ENCODE measurements at regions not wholly inside any gene's neighbourhood (a gene's known extent, or its start where the extent isn't known, plus 50 kb on each side); places are given as distances from the start of the nearest gene placed in this dataset.
"Not testable (repeated sequence)": the region's sequence is repeated elsewhere in the genome, so short reads cannot be mapped to it uniquely, and the experiment has no call there.

DNA sequence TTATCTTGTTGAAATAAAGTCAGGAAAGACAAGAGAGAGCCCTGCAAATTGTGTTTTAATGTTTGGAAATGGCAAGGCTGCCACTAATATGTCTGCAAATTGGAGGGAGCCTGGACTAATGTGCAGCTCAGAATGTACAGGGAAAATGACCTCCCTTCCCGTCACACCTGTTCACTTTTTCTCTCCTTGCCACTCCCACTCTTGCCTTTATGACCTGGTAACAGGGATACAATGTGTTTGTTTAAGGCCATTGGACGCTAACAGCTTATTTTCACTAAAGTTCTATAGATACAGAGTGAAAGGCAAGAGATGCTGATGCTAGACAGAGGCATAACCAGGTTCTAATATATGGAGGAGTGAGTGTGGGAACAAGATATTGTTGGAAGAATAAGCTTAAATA, 203.9 kb downstream of the RAB38 start:
- DNase-seq (ENCODE audit: low read depth), result no peak

DNA sequence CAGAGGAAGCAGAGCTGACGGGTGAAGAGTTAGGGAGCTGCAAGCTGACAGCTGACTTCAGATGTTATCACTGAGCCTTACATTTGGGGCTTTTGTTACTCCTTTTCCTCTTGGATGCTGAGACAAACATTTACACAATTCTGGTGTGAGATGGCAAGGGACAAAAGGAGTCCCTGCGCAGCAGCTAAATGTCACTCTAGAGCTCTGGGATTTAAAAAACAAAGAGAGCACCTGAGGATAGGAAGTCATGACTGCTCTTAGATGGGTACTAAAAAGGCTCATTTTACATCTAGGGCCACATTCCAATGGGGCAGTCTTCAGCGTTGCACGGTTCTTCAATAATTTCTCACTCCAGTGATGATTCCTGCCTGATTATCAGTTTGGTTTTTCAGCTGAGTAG, 204.5 kb downstream of the RAB38 start:
- no peak for DNase-seq (ENCODE audit: low read depth)

DNA sequence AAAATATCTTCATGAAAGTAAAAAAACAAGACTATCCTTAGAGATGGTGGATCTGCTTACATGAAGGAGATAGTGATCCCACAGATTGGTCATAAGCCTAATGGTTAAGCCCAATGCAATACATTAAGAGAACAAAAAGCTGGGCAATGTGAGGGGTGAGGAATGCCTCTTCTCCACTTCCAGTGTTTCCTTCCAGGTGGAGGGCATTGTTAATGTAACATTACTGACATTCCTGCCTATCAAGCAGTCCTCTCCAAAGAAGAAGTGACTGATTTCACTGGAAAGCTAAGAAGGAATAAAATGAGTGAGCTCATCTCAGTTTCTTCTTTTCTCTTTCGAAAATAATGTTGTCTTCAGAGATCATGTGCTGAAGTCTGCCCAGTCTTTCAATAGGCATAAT, 207.8 kb downstream of the RAB38 start:
- no peak for DNase-seq (ENCODE audit: low read depth)

DNA sequence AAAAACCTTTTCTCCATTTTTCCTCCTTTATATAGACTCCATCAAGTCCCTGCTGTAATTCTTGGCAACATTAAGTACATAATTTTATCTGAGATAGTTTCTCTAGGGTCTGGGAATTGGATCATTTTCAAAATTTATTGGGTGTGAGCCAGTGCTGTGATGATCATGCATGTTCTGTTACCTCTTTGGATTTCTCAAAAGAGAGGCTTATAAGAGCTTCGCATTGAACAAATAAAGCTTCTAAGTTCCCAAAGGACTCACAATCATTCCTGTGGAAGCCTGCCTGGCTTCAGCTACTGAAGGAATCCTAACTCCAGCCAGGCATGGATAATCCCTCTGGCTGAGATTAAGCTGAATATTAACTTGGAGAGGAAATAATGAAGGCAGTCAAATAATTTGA, 208.5 kb downstream of the RAB38 start:
- no peak for DNase-seq (ENCODE audit: low read depth)

DNA sequence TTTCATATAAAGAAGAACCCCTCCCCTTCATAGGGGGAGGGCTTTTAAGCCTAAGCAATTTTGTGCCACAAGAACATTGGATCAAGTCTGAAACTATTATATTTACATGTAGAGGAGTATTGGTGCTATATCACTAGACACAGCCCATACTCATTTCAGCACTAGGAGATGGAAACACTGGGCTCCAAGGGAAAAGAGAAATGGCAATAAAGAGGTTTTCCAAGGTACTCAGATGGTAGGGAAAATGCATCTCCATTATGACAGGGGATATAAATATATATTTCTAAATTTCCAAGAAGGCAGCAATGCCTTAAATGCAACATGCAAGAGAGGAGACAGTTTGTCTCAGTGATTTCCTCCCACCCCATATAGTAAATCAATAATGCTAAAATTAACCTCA, 209.0 kb downstream of the RAB38 start:
- no peak for DNase-seq (ENCODE audit: low read depth)

DNA sequence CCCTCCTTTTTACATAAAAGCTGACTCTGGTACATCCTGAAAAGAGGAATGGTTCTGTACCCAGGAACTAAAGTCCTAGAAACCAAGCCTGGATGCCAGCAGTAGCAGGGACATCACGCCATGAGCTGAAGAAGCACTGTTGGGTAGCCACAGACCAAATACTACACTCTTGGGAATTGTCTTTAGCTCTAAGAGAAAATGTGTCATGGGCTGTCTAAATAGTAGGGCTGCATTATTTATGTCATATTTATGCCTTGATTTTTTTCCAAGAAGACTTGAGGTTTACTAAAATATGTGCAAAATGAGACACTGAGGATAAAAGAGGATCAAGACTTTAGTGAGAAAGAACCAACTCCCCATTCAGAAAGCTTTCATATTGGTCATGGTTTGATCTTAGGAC, 213.6 kb downstream of the RAB38 start:
- no peak for DNase-seq (ENCODE audit: low read depth)

DNA sequence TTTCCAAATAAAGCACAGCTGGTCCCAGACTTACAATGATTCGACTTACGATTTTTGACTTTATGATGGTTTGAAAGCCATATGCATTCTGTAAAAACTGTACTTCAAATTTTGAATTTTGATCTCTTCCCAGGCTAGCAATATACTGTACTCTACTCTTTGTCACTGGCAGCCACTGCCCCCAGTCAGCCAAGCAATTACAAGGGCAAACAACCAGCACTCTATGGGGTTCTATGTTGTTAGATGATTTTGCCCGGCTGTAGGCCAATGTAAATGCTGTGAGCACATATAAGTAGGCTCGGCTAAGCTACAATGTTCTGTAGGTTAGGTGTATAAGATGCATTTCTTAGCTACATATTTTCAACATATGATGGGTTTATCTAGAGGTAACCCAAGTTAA, 217.3 kb downstream of the RAB38 start:
- no peak for DNase-seq (ENCODE audit: low read depth)

DNA sequence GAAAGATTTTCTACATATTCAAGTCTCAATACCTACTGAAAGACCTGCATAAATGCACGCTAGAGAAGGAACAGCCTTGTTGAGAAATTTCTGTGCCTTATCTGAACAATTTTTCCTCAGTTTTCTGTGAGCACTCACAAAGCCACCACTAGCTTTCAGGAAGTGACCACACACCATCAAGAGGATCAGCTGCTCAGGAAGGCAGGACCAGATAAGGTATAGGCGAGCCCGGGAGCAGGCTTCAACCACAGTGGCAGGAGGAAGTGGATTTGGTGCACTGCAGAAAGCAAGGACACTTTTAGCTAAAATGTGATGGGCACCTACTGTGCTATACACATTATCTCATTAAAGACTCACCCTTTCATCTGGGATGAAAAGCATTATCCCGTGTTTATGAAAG, 220.8 kb downstream of the RAB38 start:
- DNase-seq (ENCODE audit: low read depth), result no peak

DNA sequence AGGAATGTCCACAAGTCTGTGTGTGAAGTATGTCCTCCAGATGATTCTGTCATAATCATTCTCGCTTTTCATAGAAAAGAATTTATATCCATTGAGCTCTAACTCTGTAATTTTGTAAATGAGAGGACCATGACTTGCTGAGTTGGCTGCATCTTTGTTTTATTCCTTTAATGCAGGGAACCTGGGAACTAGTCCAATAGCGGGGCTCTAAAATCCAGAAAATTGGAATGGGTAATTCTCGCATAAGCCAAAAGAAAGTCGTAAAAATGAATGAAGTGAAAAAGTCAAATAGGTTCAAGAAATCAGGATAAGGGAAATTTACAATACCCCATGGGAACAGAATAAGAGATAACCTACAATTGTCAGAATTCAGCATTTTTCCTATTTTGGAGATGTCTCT, 232.5 kb downstream of the RAB38 start:
- no peak for DNase-seq (ENCODE audit: low read depth)

DNA sequence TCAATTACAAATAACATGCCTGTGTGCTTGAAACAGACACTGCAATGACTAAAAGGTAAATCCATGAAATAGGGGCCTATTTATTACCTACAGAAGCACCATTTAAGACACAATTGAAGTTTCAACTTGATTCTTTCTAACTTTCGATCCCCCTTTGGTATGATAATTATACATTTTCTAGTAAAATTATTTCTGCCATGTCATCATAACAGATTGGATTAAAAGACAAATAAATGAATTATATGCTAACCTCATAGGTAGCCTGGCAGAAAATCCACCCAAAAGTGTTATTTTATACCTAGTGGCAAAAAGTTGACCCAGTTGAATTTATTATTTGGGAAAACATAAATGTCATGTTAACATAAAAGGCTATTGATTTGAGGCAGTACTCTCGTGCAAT, 241.1 kb downstream of the RAB38 start:
- DNase-seq (ENCODE audit: low read depth), result no peak

DNA sequence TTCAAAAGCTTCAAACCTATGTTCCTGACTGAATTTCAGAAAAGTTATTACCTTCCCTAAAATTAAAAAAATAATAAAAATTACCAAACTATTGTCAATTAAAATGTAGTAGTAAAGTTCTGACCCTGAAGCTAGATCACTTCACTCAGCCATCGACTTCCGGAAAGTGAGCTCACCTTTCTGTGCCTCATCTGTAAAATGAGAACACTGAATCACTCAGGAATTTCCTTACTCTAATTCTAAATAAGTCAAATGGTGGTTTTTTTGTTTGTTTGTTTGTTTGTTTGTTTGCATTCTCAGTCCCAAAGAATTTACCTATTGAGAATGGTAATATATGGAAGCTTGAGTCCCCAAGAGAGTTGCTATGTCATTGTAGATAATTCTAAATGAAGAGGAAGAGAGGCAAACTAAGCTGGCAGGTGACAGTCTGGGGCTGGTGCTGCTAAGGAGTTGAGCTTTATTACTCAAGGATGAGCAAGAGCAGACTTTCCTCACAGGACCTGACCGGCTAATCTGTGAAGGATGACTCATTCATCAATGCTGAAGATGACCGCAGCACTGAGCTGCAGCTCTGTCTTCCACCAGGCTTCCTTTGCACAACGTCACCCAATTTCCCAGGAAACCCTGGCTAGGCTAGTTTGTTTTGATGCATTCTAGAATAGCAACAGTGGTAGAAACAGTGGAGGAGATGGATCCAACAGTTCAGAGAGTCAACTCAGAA, 248.8 kb downstream of the RAB38 start:
- peak; percentile 94 for DNase-seq (ENCODE audit: low read depth)

DNA sequence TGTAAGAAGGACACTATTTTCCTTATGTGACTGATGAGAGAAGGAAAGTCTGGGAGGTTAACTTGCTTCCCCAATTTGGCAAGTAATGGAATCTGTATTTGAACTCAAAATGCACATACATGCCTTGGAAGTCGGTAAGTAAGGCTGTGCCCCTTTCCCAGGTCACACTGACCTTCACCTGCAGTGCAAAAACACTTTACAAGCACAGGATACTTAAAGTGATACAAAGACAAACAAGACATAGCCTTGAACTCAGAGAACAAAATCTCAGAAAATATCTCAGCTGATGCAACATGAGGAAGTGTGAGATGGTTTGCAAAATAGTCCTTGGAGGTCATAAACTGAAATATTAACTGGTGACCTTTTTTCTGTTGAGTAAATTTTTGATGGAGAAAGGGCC, 251.1 kb downstream of the RAB38 start:
- no peak for DNase-seq (ENCODE audit: low read depth)

DNA sequence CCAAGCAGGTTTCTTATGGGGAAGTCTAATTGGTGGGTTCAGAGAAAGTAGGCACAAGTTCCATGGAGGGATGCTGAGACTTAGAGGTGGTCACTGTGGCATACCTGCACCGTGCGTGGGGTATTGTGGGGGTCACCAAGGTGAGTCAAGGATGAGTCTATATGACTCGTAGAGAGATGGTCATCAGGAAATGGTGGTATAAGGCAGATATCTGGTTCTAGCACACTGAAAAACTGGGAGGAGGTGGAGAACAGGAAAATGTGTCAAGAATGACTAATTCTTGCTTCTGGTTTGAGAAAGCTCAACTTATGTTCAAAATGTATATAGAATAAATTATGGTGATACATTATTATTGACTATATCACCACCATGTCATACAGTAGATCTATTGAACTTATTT, 258.1 kb downstream of the RAB38 start:
- peak; percentile 66 for DNase-seq (ENCODE audit: low read depth)

DNA sequence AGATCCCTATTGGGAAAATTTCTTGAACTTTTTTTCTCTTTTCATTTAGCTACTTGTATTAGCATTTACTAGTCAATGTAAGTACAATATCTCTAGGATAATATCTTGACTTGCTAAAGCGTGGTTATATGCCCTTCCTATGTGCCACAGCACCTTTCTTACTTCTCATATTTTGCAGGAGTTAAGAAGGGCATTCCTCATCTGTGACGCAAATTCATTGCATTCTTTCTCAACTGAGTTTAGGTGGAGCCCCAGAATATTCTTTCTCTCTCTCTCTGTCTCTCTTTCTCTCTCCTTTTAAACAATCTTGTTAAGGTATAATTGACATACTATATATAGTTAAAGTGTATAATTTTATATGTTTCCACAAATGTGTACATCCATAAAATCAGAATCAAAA, 266.1 kb downstream of the RAB38 start:
- DNase-seq (ENCODE audit: low read depth), result no peak

DNA sequence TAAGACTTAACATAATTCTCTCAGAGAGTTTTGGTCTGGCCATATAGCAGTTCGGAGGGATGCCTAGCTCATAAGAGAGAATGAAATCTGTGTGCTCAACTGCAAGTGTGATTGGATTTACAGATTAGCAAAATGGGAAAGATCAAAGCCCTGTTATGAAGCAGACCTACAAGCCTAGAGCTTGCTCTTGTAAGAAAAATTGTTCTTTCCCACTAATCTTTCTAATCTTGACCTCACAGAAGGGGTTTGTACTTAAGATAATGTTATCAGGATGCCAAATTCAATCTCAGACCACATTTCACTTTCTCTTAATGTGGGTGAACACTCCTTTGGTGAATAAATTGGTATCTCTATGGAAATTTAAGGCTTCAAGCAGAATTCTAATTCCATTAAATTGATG, 267.2 kb downstream of the RAB38 start:
- no peak for DNase-seq (ENCODE audit: low read depth)

DNA sequence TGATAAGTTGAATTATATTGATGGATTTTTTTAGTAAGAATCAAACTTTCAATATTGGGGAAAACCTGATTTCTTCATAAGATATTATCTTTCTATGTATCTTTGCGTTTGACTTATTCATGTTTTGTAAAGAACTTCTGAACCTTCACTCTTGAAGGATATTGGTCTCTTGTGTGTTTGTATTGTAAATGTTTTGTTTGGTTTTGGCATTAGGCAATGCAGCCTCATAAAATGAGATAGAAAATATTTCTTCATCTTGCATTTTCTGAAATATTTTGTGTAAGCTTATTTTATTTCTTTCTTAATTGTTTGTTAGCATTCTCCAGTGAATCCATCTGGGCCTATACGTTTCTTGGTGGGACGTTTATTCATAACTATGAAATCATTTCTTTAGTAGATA, 271.9 kb downstream of the RAB38 start:
- no peak for DNase-seq (ENCODE audit: low read depth)

DNA sequence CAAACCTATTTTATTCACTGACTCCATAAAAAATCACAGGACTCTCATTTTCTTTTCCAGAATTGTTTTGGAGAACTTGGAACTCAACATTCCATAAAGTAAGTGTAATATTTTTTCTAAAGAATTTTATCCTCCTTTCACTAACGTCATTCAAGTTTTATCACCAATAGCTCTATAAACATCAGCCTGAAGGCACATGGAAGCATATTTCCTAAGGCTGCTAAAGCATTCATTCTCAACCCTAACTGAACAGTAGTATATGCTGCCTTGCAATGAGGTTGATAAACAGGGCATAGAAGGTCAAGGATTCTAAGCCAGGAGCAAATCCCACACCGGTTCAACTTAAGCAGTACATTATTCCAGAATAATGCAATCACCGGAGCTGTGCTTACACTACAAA, 273.9 kb downstream of the RAB38 start:
- no peak for DNase-seq (ENCODE audit: low read depth)

DNA sequence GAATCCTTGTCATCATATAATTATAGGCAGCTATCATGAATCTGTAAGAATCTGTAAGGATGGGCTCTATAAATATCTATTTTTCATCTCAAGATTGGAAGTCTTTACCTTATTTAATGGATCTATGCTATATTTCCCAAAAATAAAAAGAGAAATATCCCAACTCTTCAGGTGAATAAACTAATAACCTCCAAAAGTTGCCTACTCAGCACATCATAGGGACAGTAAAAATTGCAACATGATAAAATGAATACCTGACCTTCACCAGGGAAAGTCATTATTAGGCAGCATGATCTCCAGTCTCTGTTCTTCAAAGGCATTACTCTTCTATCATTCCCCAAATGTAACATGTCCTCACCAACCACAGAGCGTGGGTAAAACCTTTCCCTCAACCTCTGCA, 277.3 kb downstream of the RAB38 start:
- no peak for DNase-seq (ENCODE audit: low read depth)

DNA sequence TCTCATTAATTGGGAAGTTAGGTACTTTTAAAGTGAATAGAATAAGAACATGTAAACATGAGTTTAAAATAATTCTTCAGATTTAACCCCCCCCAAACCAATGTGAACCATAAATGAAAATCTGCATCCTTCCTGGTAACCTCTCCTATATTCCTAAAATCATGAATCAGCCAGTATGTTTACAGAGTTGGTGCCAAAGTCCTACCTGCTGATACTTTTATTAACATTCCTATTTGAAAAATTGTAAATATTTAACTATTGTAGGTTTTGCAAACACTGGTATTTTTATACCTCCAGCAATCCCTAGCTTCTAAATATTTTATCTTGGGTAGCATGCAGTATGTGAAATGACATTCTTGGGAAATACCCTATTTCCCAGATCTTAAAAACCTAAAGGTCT, 278.2 kb downstream of the RAB38 start:
- DNase-seq (ENCODE audit: low read depth), result no peak

DNA sequence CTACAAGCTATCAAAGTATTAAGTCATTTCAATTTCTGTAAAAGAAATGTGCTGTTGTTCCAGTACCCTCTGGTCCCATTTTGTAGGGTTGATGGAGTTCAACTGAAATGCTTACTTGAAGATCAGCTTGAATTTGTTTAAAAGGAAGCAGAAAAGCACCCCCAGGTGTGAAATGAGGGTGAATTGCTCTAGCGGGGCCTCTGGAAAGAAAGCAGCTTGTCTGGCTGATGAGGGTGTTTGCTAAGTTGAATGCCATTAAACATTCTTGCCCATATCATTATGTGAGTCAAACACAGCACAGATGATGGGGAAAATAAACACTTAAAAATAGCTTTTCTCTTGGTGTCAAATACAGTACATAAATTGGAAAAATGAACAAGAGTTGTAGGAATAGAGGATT, 280.3 kb downstream of the RAB38 start:
- no peak for DNase-seq (ENCODE audit: low read depth)

DNA sequence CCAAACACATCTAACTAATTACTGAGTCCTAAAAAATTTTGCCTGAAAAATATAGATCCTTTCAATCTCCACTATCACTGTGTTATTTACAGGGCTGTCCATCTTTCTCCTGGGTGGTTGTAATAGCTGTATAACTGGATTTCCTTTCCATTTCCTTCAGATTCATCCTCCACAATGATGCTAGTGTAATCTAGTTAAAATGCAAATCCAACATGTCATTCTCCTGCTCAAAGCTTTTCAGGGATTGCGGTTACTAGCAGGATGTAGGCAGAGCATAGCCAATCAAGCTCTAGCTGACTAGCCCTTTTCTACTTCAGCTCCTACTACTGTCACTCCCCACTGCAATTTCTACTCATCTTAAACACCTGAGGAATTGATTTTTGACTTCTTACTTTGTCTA, 283.0 kb downstream of the RAB38 start:
- DNase-seq (ENCODE audit: low read depth), result no peak

DNA sequence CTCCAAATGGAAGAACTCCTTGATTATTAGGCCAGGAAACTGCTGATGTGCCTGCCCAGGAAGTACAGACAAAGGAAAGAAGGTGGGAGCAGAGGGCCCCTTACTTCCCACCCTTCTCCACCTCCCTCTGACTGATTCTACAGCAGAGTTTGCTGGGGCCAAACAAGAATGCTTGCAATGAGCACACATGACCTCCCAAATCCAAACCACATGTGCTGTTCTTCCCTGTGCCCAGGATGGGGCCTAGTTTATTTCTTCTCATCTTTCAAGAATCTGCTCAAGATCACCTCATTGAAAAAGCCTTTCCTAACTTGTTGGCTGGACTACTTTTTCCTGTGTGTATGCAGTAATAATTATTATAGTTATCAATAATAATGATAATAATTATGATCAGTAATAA, 286.1 kb downstream of the RAB38 start:
- DNase-seq (ENCODE audit: low read depth), result no peak

DNA sequence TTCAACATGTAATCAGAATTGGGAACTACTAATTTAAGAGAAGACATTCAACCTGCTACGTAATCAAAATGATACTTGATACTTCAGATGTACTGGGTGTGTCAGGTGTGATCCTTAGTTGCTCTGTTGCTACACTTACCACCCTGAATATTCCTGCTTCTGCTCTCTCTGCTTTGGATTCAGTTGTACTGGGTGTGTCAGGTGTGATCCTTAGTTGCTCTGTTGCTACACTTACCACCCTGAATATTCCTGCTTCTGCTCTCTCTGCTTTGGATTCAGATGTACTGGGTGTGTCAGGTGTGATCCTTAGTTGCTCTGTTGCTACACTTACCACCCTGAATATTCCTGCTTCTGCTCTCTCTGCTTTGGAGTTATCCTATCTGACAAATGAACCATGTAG, 290.2 kb downstream of the RAB38 start:
- DNase-seq (ENCODE audit: low read depth), result not testable (repeated sequence)

DNA sequence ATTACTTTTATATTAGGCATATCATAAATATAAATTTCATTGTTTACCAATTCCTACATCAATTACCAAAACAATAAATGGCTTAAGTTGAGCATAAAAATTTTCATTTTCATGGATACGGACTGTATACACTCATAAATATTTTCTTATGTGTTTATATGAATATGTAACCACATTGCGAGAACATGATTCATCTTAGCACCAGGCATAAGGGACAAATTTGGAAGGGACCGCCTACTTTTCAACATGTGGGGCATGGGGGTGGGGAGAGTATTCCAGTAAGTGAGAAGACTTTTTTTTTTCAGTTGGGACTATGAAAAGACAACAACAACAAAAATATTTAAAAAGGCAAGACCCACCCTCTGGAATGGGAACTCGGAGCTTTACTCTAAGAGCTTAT, 296.1 kb downstream of the RAB38 start:
- peak; percentile 41 for DNase-seq (ENCODE audit: low read depth)

DNA sequence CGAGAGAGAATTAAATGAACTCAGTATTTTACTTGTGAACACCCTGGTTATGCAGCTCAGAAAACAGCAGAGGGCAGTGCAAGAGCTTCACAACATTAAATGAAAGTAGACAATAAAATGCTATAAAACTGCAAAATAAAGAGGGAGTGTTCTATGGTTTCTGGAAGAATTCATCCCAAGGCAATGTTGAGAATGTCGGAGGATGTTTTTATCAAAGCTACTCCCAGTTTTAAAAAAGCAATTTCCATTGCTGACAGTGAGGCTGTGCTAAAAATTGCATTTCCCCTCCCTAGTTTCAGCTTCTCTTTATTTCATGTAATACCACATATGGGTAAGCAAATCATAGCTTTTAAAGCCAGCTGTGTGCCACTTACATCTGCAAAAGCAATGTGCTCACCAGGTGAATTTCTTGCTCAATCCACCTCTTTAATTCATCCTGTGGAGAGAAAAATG, 296.8 kb downstream of the RAB38 start:
- peak; percentile 61 for DNase-seq (ENCODE audit: low read depth)

Measured in ELR (cell line).